Keratinocyte (primary cell): ENCODE measurements at regions not wholly inside any gene's neighbourhood (a gene's known extent, or its start where the extent isn't known, plus 50 kb on each side); places are given as distances from the start of the nearest gene placed in this dataset.

Experiments
- DNase-seq: peaks from one replicate; pipeline ENCODE4 v3.0.0-alpha.2; 2011; ENCODE audit warnings: low read depth, missing footprints, low spot score
- FAIRE-seq: peaks from 2 replicates; lab custom pipeline; 2011; peaks lifted over from hg19 to GRCh38; lab: Jason Lieb, UNC
- H2AFZ ChIP-seq: 2 replicates; pipeline ENCODE4 v1.6.0; 2012; ENCODE audit warnings: low read length, control low read depth, inconsistent platforms; ENCODE audit not compliant: control insufficient read depth
- H3K27ac ChIP-seq: 2 replicates; pipeline ENCODE4 v1.5.1; 2011; ENCODE audit warnings: low read length; ENCODE audit not compliant: control insufficient read depth, insufficient read depth
- H3K27me3 ChIP-seq: 3 replicates; pipeline ENCODE4 v1.6.0; 2011; ENCODE audit warnings: low read length; ENCODE audit not compliant: control insufficient read depth, insufficient read depth; ENCODE audit errors: extremely low read depth
- H3K36me3 ChIP-seq, 2 experiments: 2 replicates in 1 of 2; 3 replicates in 1 of 2; pipeline ENCODE4 v1.5.1; 2011; ENCODE audit warnings: low read length in 2 of 2, mild to moderate bottlenecking in 1 of 2; ENCODE audit not compliant: control insufficient read depth in 2 of 2, insufficient read depth in 2 of 2; ENCODE audit errors: extremely low read depth in 1 of 2
- H3K4me1 ChIP-seq: 3 replicates; pipeline ENCODE4 v1.5.1; 2011; ENCODE audit warnings: low read length; ENCODE audit not compliant: control insufficient read depth, insufficient read depth; ENCODE audit errors: extremely low read depth
- H3K4me2 ChIP-seq: 3 replicates; pipeline ENCODE4 v1.6.0; 2011; ENCODE audit warnings: low read depth, low read length; ENCODE audit not compliant: control insufficient read depth, insufficient read depth; ENCODE audit errors: extremely low read depth
- H3K4me3 ChIP-seq, 3 experiments: fragments of 200-600 bp in 1 of 3; sonication (generic) in 1 of 3; 2 replicates in 2 of 3; 3 replicates in 1 of 3; pipeline ENCODE4 v1.5.1; 2011 to 2016; ENCODE audit warnings: low read length in 3 of 3, mild to moderate bottlenecking in 3 of 3, control low read depth in 2 of 3, inconsistent platforms in 1 of 3, low read depth in 1 of 3, mixed read lengths in 1 of 3, mixed run types in 1 of 3, moderate library complexity in 1 of 3; ENCODE audit not compliant: control insufficient read depth in 2 of 3, insufficient read depth in 2 of 3; ENCODE audit errors: extremely low read depth in 1 of 3
- H3K79me2 ChIP-seq: 2 replicates; pipeline ENCODE4 v1.6.0; 2012; ENCODE audit warnings: low read length; ENCODE audit not compliant: control insufficient read depth, insufficient read depth
- H3K9ac ChIP-seq: 3 replicates; pipeline ENCODE4 v1.6.0; 2011; ENCODE audit warnings: low read length; ENCODE audit not compliant: control insufficient read depth, insufficient read depth; ENCODE audit errors: extremely low read depth
- H3K9me1 ChIP-seq: 3 replicates; pipeline ENCODE4 v1.6.0; 2011; ENCODE audit warnings: low read length; ENCODE audit not compliant: control insufficient read depth, insufficient read depth; ENCODE audit errors: extremely low read depth
- H3K9me3 ChIP-seq: 2 replicates; pipeline ENCODE4 v1.5.1; 2012; ENCODE audit warnings: low read depth, low read length; ENCODE audit not compliant: control insufficient read depth
- H4K20me1 ChIP-seq: 3 replicates; pipeline ENCODE4 v1.6.0; 2011; ENCODE audit warnings: low read length; ENCODE audit not compliant: control insufficient read depth, insufficient read depth; ENCODE audit errors: extremely low read depth
- EZH2 ChIP-seq: IDR thresholded peaks from one replicate; pipeline ENCODE4 v1.6.1; 2012; ENCODE audit warnings: inconsistent platforms, mild to moderate bottlenecking, low read length, moderate library complexity
- dilution Hi-C: fragments of 300-500 bp; cut with MboI; formaldehyde crosslinking; loops from one replicate; pipeline ENCODE4 v1.7.0; 2020; ENCODE audit warnings: low sequenced_read_pairs; ENCODE audit not compliant: extremely low pct_ligation_motif_present
- TF ChIP-seq, protein P1 (sequence below), 3 experiments: IDR thresholded peaks in 1 of 3; conservative IDR thresholded peaks in 1 of 3; optimal IDR thresholded peaks in 1 of 3; 2 replicates in 2 of 3; 3 replicates in 1 of 3; pipeline versions ENCODE3 to v1.5.1; 2011; ENCODE audit warnings: low read length in 3 of 3, mild to moderate bottlenecking in 3 of 3, moderate library complexity in 2 of 3, control low read depth in 1 of 3, inconsistent platforms in 1 of 3; ENCODE audit not compliant: insufficient read depth in 2 of 3; ENCODE audit errors: extremely low read depth in 1 of 3

DNA sequence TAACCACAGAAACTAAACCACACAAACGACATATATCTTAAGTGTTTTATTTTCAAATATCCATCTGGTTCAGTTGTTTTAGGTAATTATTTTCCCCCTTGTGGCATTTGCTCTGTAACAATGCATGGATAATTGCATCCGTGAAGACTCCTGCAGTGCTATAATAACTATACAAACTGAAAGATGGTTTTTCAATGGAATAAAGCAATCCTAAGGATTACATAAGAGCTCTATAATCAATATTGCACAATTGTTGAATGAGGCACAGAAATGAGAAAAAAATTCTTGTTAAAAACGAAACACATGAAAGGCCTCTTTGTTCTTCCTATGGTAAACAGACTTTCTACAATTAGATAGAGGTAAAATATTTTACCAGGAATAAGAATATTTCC, 446.0 kb upstream of the EPHA3 start:
- Histone ChIP-seq H3K27ac (no peak overlapping the region), H3K36me3 (no peaks in the 10 kb centered on the region), H3K9me3 (no peaks in the 10 kb centered on the region), H3K4me1 (no peaks in the 10 kb centered on the region), H3K4me2 (no peak overlapping the region), H3K4me3 (no peak overlapping the region), H4K20me1 (no peaks in the 10 kb centered on the region), H3K9ac (no peak overlapping the region), H3K27me3 (no peaks in the 10 kb centered on the region), H3K9me1 (no peaks in the 10 kb centered on the region), H3K79me2 (no peaks in the 10 kb centered on the region), H2AFZ (no peak overlapping the region)
- dilution Hi-C loops: no loop called here
- no peak for FAIRE-seq
- DNase-seq: no peak
- no peak for TF ChIP-seq EZH2
- TF ChIP-seq, protein P1, sequence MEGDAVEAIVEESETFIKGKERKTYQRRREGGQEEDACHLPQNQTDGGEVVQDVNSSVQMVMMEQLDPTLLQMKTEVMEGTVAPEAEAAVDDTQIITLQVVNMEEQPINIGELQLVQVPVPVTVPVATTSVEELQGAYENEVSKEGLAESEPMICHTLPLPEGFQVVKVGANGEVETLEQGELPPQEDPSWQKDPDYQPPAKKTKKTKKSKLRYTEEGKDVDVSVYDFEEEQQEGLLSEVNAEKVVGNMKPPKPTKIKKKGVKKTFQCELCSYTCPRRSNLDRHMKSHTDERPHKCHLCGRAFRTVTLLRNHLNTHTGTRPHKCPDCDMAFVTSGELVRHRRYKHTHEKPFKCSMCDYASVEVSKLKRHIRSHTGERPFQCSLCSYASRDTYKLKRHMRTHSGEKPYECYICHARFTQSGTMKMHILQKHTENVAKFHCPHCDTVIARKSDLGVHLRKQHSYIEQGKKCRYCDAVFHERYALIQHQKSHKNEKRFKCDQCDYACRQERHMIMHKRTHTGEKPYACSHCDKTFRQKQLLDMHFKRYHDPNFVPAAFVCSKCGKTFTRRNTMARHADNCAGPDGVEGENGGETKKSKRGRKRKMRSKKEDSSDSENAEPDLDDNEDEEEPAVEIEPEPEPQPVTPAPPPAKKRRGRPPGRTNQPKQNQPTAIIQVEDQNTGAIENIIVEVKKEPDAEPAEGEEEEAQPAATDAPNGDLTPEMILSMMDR (optimal IDR thresholded peaks at IDR 0.05 in 1 of 3, IDR thresholded peaks at IDR 0.05 in 1 of 3, conservative IDR thresholded peaks at IDR 0.05 in 1 of 3; ENCODE audit: extremely low read depth in 1 of 3, insufficient read depth in 2 of 3, low read length in 3 of 3): no peak

DNA sequence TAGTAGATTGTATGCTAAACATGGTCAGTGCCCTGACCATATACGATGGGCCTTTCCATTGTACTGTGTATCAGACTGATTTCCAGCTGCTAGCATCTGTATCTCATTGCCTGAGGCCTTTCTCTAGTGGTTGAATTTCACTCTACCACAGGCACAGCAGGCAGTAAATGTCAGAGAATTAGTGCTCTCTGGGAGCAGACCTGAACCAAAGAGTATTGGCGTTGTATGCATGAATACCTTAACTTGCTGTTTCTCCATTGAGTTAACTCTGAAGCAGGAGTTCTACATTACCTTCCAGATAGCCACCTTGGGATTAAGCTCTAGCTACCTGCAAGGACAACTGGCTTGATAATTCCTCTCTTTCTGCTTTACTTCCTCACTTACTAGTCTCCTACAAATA, 439.2 kb upstream of the EPHA3 start:
- Histone ChIP-seq H3K27me3 (no peaks in the 10 kb centered on the region), H3K9me1 (no peaks in the 10 kb centered on the region), H3K9me3 (no peaks in the 10 kb centered on the region), H2AFZ (no peak overlapping the region), H3K36me3 (no peaks in the 10 kb centered on the region), H4K20me1 (no peaks in the 10 kb centered on the region), H3K4me1 (no peaks in the 10 kb centered on the region), H3K79me2 (no peaks in the 10 kb centered on the region), H3K4me3 (no peak overlapping the region), H3K4me2 (no peak overlapping the region), H3K27ac (no peak overlapping the region), H3K9ac (no peak overlapping the region)
- TF ChIP-seq EZH2: no peak
- TF ChIP-seq, protein P1 (optimal IDR thresholded peaks at IDR 0.05 in 1 of 3, IDR thresholded peaks at IDR 0.05 in 1 of 3, conservative IDR thresholded peaks at IDR 0.05 in 1 of 3; ENCODE audit: extremely low read depth in 1 of 3, insufficient read depth in 2 of 3, low read length in 3 of 3): no peak
- DNase-seq (no peak), FAIRE-seq (no peak)
- dilution Hi-C loops: no loop called here
